GM12878 (cell line): ENCODE measurements at regions not wholly inside any gene's neighbourhood (a gene's known extent, or its start where the extent isn't known, plus 50 kb on each side); places are given as distances from the start of the nearest gene placed in this dataset.

ENCODE experiments used
- ATAC-seq: fragments of 200-7000 bp; cut with Tn5 transposase; 3 replicates; pipeline ENCODE4 v1.9.1; 2020; ENCODE audit warnings: mild to moderate bottlenecking, moderate library complexity
- BruUV-seq: library from RNA; stranded (reverse); fragments of 400-500 nt; replicated peaks from 2 replicates; lab custom pipeline; 2021; lab: Mats Ljungman, UMichigan
- CTCF ChIA-PET: fragments of 300-600 bp; sonication (Branson Sonifier 250); formaldehyde crosslinking; extraction: SDS; loops from one replicate; lab custom pipeline; 2021; ENCODE audit warnings: inconsistent platforms; lab: Yijun Ruan, JAX
- POLR2A ChIA-PET: fragments of 350-600 bp; formaldehyde crosslinking; extraction: SDS; loops from one replicate; lab custom pipeline; 2021; ENCODE audit warnings: inconsistent platforms; lab: Charles Lee
- RAD21 ChIA-PET: fragments of 300-600 bp; sonication (Branson Sonifier 250); formaldehyde crosslinking; loops from one replicate; lab custom pipeline; 2023; ENCODE audit warnings: antibody characterized with exemption; ENCODE audit not compliant: unreplicated experiment; lab: Charles Lee
- SMC1A ChIA-PET: fragments of 300-600 bp; sonication (Branson Sonifier 250); formaldehyde crosslinking; loops from one replicate; lab custom pipeline; 2023; ENCODE audit not compliant: unreplicated experiment, uncharacterized antibody; lab: Charles Lee
- DNase-seq: peaks from one replicate; pipeline ENCODE4 v3.0.0-alpha.2; 2011; ENCODE audit warnings: low read depth, low spot score
- FAIRE-seq: peaks from 3 replicates; lab custom pipeline; 2011; peaks lifted over from hg19 to GRCh38; lab: Jason Lieb, UNC
- H2AFZ ChIP-seq: 2 replicates; pipeline ENCODE4 v1.6.0; 2011; ENCODE audit warnings: low read depth, low read length, control low read depth; ENCODE audit not compliant: control insufficient read depth
- H3K27ac ChIP-seq: 2 replicates; pipeline ENCODE4 v1.5.1; 2011; ENCODE audit warnings: control low read depth; ENCODE audit not compliant: control insufficient read depth, insufficient read depth
- H3K27me3 ChIP-seq, 2 experiments: replicated peaks in 1 of 2; 2 replicates each; pipeline versions ENCODE4 v1.6.0 to v1.6.1; 2011; ENCODE audit warnings: low read length in 1 of 2; ENCODE audit not compliant: control insufficient read depth in 2 of 2, insufficient read depth in 2 of 2
- H3K36me3 ChIP-seq, 2 experiments: 2 replicates each; pipeline ENCODE4 v1.5.1; 2011; ENCODE audit warnings: low read length in 1 of 2; ENCODE audit not compliant: control insufficient read depth in 2 of 2, insufficient read depth in 2 of 2
- H3K4me1 ChIP-seq: 2 replicates; pipeline ENCODE4 v1.6.1; 2011; ENCODE audit warnings: mild to moderate bottlenecking, low read length, moderate library complexity, mixed read lengths; ENCODE audit not compliant: control insufficient read depth, insufficient read depth
- H3K4me2 ChIP-seq: 2 replicates; pipeline ENCODE4 v1.6.0; 2011; ENCODE audit warnings: control low read depth; ENCODE audit not compliant: control insufficient read depth, insufficient read depth
- H3K4me3 ChIP-seq: fragments of 200-600 bp; sonication (generic); 2 replicates; pipeline ENCODE4 v1.5.1; 2016
- H3K79me2 ChIP-seq: 2 replicates; pipeline ENCODE4 v1.6.0; 2011; ENCODE audit warnings: low read length; ENCODE audit not compliant: control insufficient read depth, insufficient read depth
- H3K9ac ChIP-seq: 2 replicates; pipeline ENCODE4 v1.8.0; 2011; ENCODE audit warnings: low read length, control low read depth, mixed read lengths; ENCODE audit not compliant: control insufficient read depth, insufficient read depth
- H3K9me3 ChIP-seq: replicated peaks from 3 replicates; pipeline ENCODE4 v1.5.1; 2011; ENCODE audit warnings: mild to moderate bottlenecking, low read length; ENCODE audit not compliant: control insufficient read depth, insufficient read depth
- H4K20me1 ChIP-seq: 2 replicates; pipeline ENCODE4 v1.6.0; 2011; ENCODE audit not compliant: control insufficient read depth, insufficient read depth
- BHLHE40 ChIP-seq, 2 experiments: fragments of 450-650 bp in 1 of 2; IDR thresholded peaks; 2 replicates each; pipeline ENCODE4 v1.6.1; 2011 to 2017; ENCODE audit warnings: low read depth in 2 of 2, borderline replicate concordance in 1 of 2, improper control_type of control experiment in 1 of 2, low read length in 1 of 2, mild to moderate bottlenecking in 1 of 2
- BMI1 ChIP-seq: fragments of 450-650 bp; IDR thresholded peaks from 2 replicates; pipeline ENCODE4 v1.6.1; 2016; ENCODE audit warnings: mild to moderate bottlenecking, moderate library complexity, borderline replicate concordance
- GATAD2B ChIP-seq: fragments of 450-650 bp; conservative IDR thresholded peaks from 2 replicates; pipeline ENCODE4 v1.6.1; 2017; ENCODE audit warnings: low read depth, mild to moderate bottlenecking, moderate library complexity
- IRF4 ChIP-seq: IDR thresholded peaks from 2 replicates; pipeline ENCODE4 v1.6.1; 2011; ENCODE audit warnings: low read depth, low read length
- IRF5 ChIP-seq: fragments of 450-650 bp; IDR thresholded peaks from 2 replicates; pipeline ENCODE4 v1.6.1; 2017; ENCODE audit warnings: borderline replicate concordance
- MYB ChIP-seq: fragments of 150-350 bp; IDR thresholded peaks from 2 replicates; pipeline ENCODE4 v1.6.1; 2014; ENCODE audit warnings: mild to moderate bottlenecking, low read depth, low read length, borderline replicate concordance
- RAD51 ChIP-seq: fragments of 450-650 bp; IDR thresholded peaks from 2 replicates; pipeline ENCODE4 v1.6.1; 2016; ENCODE audit warnings: moderate library complexity, mild to moderate bottlenecking, inconsistent platforms
- SMAD5 ChIP-seq: IDR thresholded peaks from 2 replicates; pipeline ENCODE4 v1.6.1; 2016; ENCODE audit warnings: antibody characterized with exemption, low read depth
- SUZ12 ChIP-seq: fragments of 200-600 bp; sonication (generic); IDR thresholded peaks from one replicate; pipeline ENCODE4 v1.6.1; 2018; ENCODE audit warnings: antibody characterized with exemption, mild to moderate bottlenecking; ENCODE audit not compliant: unreplicated experiment
- TAF1 ChIP-seq: IDR thresholded peaks from 2 replicates; pipeline ENCODE4 v1.6.1; 2011; ENCODE audit warnings: mild to moderate bottlenecking, low read depth, low read length, borderline replicate concordance
- YBX1 ChIP-seq: fragments of 450-650 bp; IDR thresholded peaks from 2 replicates; pipeline ENCODE4 v1.6.1; 2016; ENCODE audit warnings: antibody characterized with exemption
- ZNF207 ChIP-seq: fragments of 450-650 bp; IDR thresholded peaks from 2 replicates; pipeline ENCODE4 v1.6.1; 2014; ENCODE audit warnings: antibody characterized with exemption, mild to moderate bottlenecking, borderline replicate concordance
- ZNF217 ChIP-seq: fragments of 450-650 bp; IDR thresholded peaks from 2 replicates; pipeline ENCODE4 v1.6.1; 2017; ENCODE audit warnings: antibody characterized with exemption, mild to moderate bottlenecking
- ZSCAN29 ChIP-seq: fragments of 450-650 bp; IDR thresholded peaks from 2 replicates; pipeline ENCODE4 v1.6.1; 2017; ENCODE audit warnings: mild to moderate bottlenecking, moderate library complexity
- WGBS: methylation state at CpG from one replicate; pipeline ENCODE4 v1.1.6; 2016; ENCODE audit warnings: low lambda C conversion rate; ENCODE audit not compliant: insufficient replicate concordance, insufficient coverage; ENCODE audit errors: missing lambda C conversion rate; 5-methylcytosine and 5-hydroxymethylcytosine counted together
- in situ Hi-C: fragments of 300-500 bp; cut with MboI; formaldehyde crosslinking; loops from 9 replicates; pipeline ENCODE4 v1.14.3; 2018; ENCODE audit warnings: mixed read lengths
- intact Hi-C: fragments of 100-400 bp; cut with micrococcal nuclease; formaldehyde crosslinking; loops from one replicate; pipeline ENCODE4 v1.14.2; 2022; ENCODE audit not compliant: unreplicated experiment
- TF ChIP-seq, protein P1 (sequence below): IDR thresholded peaks from 2 replicates; pipeline ENCODE4 v1.6.1; 2012; ENCODE audit warnings: low read depth, low read length, improper control_type of control experiment
- TF ChIP-seq, protein P2 (sequence below): IDR thresholded peaks from 2 replicates; pipeline ENCODE4 v1.6.1; 2012; ENCODE audit warnings: low read length, inconsistent platforms
- TF ChIP-seq, protein P3 (sequence below): fragments of 450-650 bp; IDR thresholded peaks from 2 replicates; pipeline ENCODE4 v1.6.1; 2014; ENCODE audit warnings: mild to moderate bottlenecking

- WGBS, result 8% methylated on average over 2 of the region's 2 CpGs
- no peak overlapping the region for H3K4me2 ChIP-seq
- H2AFZ ChIP-seq, result no peak overlapping the region
Measured at GRCh38 chr21:35637431-35637830, 422.9 kb downstream of the SETD4 start.

More at GRCh38 chr21:35637431-35637830, 422.9 kb downstream of the SETD4 start:
- ChIA-PET POLR2A (no interaction called here), SMC1A (no interaction called here), CTCF (no interaction called here), RAD21 (no interaction called here)
- FAIRE-seq, result no peak
- no peak overlapping the region for H3K4me3 ChIP-seq
- H3K9me3 ChIP-seq, result no peaks in the 10 kb centered on the region
- no peaks in the 10 kb centered on the region for H4K20me1 ChIP-seq
- TF ChIP-seq RAD51 (no peak), SUZ12 (no peak), TAF1 (no peak), ZNF207 (no peak), IRF5 (no peak), ZNF217 (no peak), YBX1 (no peak), IRF4 (no peak), MYB (no peak), GATAD2B (no peak), BHLHE40 (IDR thresholded peaks at IDR 0.05; ENCODE audit: borderline replicate concordance in 1 of 2, low read depth in 2 of 2, low read length in 1 of 2) (no peak), SMAD5 (no peak), BMI1 (no peak), ZSCAN29 (no peak)
- TF ChIP-seq, protein P1, sequence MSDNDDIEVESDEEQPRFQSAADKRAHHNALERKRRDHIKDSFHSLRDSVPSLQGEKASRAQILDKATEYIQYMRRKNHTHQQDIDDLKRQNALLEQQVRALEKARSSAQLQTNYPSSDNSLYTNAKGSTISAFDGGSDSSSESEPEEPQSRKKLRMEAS, result no peak
- TF ChIP-seq, protein P2, sequence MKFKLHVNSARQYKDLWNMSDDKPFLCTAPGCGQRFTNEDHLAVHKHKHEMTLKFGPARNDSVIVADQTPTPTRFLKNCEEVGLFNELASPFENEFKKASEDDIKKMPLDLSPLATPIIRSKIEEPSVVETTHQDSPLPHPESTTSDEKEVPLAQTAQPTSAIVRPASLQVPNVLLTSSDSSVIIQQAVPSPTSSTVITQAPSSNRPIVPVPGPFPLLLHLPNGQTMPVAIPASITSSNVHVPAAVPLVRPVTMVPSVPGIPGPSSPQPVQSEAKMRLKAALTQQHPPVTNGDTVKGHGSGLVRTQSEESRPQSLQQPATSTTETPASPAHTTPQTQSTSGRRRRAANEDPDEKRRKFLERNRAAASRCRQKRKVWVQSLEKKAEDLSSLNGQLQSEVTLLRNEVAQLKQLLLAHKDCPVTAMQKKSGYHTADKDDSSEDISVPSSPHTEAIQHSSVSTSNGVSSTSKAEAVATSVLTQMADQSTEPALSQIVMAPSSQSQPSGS, result no peak
- TF ChIP-seq, protein P3, sequence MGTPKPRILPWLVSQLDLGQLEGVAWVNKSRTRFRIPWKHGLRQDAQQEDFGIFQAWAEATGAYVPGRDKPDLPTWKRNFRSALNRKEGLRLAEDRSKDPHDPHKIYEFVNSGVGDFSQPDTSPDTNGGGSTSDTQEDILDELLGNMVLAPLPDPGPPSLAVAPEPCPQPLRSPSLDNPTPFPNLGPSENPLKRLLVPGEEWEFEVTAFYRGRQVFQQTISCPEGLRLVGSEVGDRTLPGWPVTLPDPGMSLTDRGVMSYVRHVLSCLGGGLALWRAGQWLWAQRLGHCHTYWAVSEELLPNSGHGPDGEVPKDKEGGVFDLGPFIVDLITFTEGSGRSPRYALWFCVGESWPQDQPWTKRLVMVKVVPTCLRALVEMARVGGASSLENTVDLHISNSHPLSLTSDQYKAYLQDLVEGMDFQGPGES, result no peak
- H3K9ac ChIP-seq, result no peak overlapping the region
- no peaks in the 10 kb centered on the region for H3K79me2 ChIP-seq
- no peaks in the 10 kb centered on the region for H3K4me1 ChIP-seq
- no peak for ATAC-seq
- in situ Hi-C loops (no loop called here), intact Hi-C loops (no loop called here)
- DNase-seq, result no peak
- no peak overlapping the region for H3K27ac ChIP-seq
- no TSS peak for BruUV-seq
- H3K36me3 ChIP-seq, result no peaks in the 10 kb centered on the region
- H3K27me3 ChIP-seq, result no peaks in the 10 kb centered on the region; a peak in 1 of 4 replicates
